ENCODE measurements at regions not wholly inside any gene's neighbourhood (a gene's known extent, or its start where the extent isn't known, plus 50 kb on each side); places are given as distances from the start of the nearest gene placed in this dataset.

DNA sequence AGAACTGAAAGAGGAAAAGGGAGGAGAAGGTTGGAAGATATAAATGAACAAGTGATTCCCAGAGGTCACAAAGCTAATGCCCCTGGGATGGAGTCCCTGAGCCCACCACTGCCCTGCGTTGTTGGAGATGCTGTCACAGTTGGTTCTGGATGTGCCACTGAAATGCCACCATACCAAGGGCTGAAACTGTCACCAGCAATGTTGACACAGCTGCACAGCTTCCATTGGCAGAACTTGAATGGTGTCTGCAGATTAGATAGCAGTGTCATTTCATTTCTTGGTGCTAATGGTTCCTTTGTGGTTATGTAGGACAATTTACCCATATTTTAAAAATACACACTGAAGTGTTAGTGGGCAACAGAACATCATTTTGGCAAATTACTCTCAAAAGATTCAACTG lies 120.7 kb downstream of the TBXT start:
- H3K27me3 ChIP-seq (ENCODE audit: control insufficient read depth, insufficient read depth, low read length) = no peaks in the 10 kb centered on the region
- H3K36me3 ChIP-seq (ENCODE audit: control insufficient read depth, insufficient read depth, low read length) = no peaks in the 10 kb centered on the region
- TF ChIP-seq, protein P1, sequence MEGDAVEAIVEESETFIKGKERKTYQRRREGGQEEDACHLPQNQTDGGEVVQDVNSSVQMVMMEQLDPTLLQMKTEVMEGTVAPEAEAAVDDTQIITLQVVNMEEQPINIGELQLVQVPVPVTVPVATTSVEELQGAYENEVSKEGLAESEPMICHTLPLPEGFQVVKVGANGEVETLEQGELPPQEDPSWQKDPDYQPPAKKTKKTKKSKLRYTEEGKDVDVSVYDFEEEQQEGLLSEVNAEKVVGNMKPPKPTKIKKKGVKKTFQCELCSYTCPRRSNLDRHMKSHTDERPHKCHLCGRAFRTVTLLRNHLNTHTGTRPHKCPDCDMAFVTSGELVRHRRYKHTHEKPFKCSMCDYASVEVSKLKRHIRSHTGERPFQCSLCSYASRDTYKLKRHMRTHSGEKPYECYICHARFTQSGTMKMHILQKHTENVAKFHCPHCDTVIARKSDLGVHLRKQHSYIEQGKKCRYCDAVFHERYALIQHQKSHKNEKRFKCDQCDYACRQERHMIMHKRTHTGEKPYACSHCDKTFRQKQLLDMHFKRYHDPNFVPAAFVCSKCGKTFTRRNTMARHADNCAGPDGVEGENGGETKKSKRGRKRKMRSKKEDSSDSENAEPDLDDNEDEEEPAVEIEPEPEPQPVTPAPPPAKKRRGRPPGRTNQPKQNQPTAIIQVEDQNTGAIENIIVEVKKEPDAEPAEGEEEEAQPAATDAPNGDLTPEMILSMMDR (IDR thresholded peaks at IDR 0.05; ENCODE audit: insufficient read depth, low read length, severe bottlenecking) = no peak
- H3K4me3 ChIP-seq (ENCODE audit: low read depth, low read length) = no peak overlapping the region
- no peak for FAIRE-seq
- DNase-seq (ENCODE audit: low read depth) = no peak

DNA sequence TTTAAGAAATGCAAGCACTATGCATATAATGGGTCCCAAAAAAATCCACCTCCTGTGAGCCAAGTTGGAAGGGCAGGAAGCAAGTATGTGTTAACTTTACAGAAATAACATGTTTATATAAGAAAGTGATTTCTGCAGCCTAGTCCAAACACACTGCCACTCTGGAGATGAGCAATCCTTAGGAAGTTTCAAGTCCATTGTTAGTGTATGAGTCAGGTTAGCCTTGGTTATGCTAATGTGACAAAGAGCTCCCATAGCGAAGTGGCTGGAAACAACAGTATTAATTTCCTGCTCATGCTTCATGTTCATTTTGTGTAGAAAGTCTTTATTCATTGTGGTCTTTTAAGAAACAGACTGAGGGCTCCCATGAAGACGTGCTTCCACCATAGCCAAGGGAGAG lies 121.4 kb downstream of the TBXT start:
- Histone ChIP-seq H3K27me3 (ENCODE audit: control insufficient read depth, insufficient read depth, low read length) (no peaks in the 10 kb centered on the region), H3K36me3 (ENCODE audit: control insufficient read depth, insufficient read depth, low read length) (no peaks in the 10 kb centered on the region), H3K4me3 (ENCODE audit: low read depth, low read length) (no peak overlapping the region)
- FAIRE-seq (no peak), DNase-seq (ENCODE audit: low read depth) (peak; percentile 40)
- TF ChIP-seq, protein P1 (IDR thresholded peaks at IDR 0.05; ENCODE audit: insufficient read depth, low read length, severe bottlenecking) = no peak

- DNase-seq (ENCODE audit: low read depth) (no peak), FAIRE-seq (no peak)
- TF ChIP-seq, protein P1 (IDR thresholded peaks at IDR 0.05; ENCODE audit: insufficient read depth, low read length, severe bottlenecking) = no peak
- H3K27me3 ChIP-seq (ENCODE audit: control insufficient read depth, insufficient read depth, low read length) = no peaks in the 10 kb centered on the region
- no peaks in the 10 kb centered on the region for H3K36me3 ChIP-seq (ENCODE audit: control insufficient read depth, insufficient read depth, low read length)
- H3K4me3 ChIP-seq (ENCODE audit: low read depth, low read length) = no peak overlapping the region
Observed at GRCh38 chr6:166045860-166046200, 121.8 kb downstream of the TBXT start.

GRCh38 chr6:166045173-166045859 lies 122.3 kb downstream of the TBXT start:
- Histone ChIP-seq H3K27me3 (ENCODE audit: control insufficient read depth, insufficient read depth, low read length) (no peaks in the 10 kb centered on the region), H3K4me3 (ENCODE audit: low read depth, low read length) (no peak overlapping the region), H3K36me3 (ENCODE audit: control insufficient read depth, insufficient read depth, low read length) (no peaks in the 10 kb centered on the region)
- no peak for DNase-seq (ENCODE audit: low read depth)
- TF ChIP-seq, protein P1 (IDR thresholded peaks at IDR 0.05; ENCODE audit: insufficient read depth, low read length, severe bottlenecking) = no peak
- FAIRE-seq = no peak

DNA sequence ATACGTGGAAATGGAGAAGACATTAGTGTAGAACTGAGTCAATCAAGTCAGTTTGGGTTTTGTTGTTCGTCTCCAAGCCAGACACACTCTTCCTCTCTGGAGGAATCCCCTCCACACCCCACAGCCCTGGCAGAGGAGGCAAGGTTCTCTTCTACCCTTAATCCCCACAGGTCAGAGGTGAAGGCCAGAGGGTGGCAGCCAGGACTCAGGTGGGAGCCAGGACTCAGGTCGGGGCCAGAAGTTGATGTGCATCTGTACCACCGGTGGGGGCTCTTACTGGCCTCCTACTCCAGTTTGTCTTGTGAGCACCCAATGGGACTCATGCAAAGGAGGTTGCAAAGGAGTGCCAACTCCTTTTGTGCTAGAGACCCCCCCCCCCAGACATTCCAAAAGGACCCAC lies 126.4 kb downstream of the TBXT start:
- no peaks in the 10 kb centered on the region for H3K36me3 ChIP-seq (ENCODE audit: control insufficient read depth, insufficient read depth, low read length)
- FAIRE-seq (no peak), DNase-seq (ENCODE audit: low read depth) (no peak)
- no peak overlapping the region for H3K4me3 ChIP-seq (ENCODE audit: low read depth, low read length)
- TF ChIP-seq, protein P1 (IDR thresholded peaks at IDR 0.05; ENCODE audit: insufficient read depth, low read length, severe bottlenecking) = no peak
- H3K27me3 ChIP-seq (ENCODE audit: control insufficient read depth, insufficient read depth, low read length) = no peaks in the 10 kb centered on the region

- DNase-seq (ENCODE audit: low read depth) (no peak), FAIRE-seq (no peak)
- TF ChIP-seq, protein P1 (IDR thresholded peaks at IDR 0.05; ENCODE audit: insufficient read depth, low read length, severe bottlenecking) = no peak
- Histone ChIP-seq H3K4me3 (ENCODE audit: low read depth, low read length) (no peak overlapping the region), H3K36me3 (ENCODE audit: control insufficient read depth, insufficient read depth, low read length) (no peaks in the 10 kb centered on the region), H3K27me3 (ENCODE audit: control insufficient read depth, insufficient read depth, low read length) (no peaks in the 10 kb centered on the region)
Observed at GRCh38 chr6:166040292-166040691, 127.4 kb downstream of the TBXT start.
